ENCODE measurements at regions not wholly inside any gene's neighbourhood (a gene's known extent, or its start where the extent isn't known, plus 50 kb on each side); places are given as distances from the start of the nearest gene placed in this dataset.

DNA sequence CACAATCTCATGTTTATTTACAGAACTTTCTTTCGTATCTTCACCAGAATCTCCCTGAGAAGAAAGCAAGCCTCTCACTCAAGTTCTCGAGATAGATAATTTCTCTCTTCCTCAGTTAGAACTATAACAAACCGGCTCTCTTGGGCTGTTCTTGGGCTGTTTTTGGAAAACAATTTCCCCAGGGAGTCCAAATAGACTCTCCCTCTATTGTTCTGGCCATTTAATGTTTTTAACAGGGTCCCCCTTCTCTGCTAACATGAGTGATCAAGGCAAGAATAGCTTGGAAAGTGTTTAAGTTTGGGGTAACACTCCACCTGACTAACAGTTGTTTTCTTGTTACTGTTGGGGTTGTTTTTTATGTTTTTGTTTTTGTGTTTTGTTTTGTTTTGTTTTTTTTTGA lies 64.8 kb upstream of the UCN3 start:
- H3K4me1 ChIP-seq, result no peaks in the 10 kb centered on the region
- H3K27me3 ChIP-seq, result no peaks in the 10 kb centered on the region
- TF ChIP-seq, protein P1, sequence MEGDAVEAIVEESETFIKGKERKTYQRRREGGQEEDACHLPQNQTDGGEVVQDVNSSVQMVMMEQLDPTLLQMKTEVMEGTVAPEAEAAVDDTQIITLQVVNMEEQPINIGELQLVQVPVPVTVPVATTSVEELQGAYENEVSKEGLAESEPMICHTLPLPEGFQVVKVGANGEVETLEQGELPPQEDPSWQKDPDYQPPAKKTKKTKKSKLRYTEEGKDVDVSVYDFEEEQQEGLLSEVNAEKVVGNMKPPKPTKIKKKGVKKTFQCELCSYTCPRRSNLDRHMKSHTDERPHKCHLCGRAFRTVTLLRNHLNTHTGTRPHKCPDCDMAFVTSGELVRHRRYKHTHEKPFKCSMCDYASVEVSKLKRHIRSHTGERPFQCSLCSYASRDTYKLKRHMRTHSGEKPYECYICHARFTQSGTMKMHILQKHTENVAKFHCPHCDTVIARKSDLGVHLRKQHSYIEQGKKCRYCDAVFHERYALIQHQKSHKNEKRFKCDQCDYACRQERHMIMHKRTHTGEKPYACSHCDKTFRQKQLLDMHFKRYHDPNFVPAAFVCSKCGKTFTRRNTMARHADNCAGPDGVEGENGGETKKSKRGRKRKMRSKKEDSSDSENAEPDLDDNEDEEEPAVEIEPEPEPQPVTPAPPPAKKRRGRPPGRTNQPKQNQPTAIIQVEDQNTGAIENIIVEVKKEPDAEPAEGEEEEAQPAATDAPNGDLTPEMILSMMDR (IDR thresholded peaks at IDR 0.05), result no peak
- H3K4me3 ChIP-seq, result no peak overlapping the region
- H3K36me3 ChIP-seq, result no peaks in the 10 kb centered on the region
- H3K27ac ChIP-seq, result no peak overlapping the region
- H3K9me3 ChIP-seq, result peaks cover 5% of the 10 kb centered on the region
- DNase-seq (no peak), ATAC-seq (no peak)
- intact Hi-C loops (cut with DNase I), result no loop called here

GRCh38 chr10:5303504-5303903 lies 61.3 kb upstream of the UCN3 start:
- Histone ChIP-seq H3K27me3 (no peaks in the 10 kb centered on the region), H3K27ac (no peak overlapping the region), H3K9me3 (peaks cover 5% of the 10 kb centered on the region), H3K4me1 (no peaks in the 10 kb centered on the region), H3K36me3 (no peaks in the 10 kb centered on the region), H3K4me3 (no peak overlapping the region)
- intact Hi-C loops (cut with DNase I), result no loop called here
- TF ChIP-seq, protein P1 (IDR thresholded peaks at IDR 0.05), result no peak
- DNase-seq (no peak), ATAC-seq (no peak)

GRCh38 chr10:5305374-5305773 lies 59.4 kb upstream of the UCN3 start:
- no peak for DNase-seq
- no peaks in the 10 kb centered on the region for H3K36me3 ChIP-seq
- no peaks in the 10 kb centered on the region for H3K4me1 ChIP-seq
- ATAC-seq, result peak; percentile 45
- H3K27me3 ChIP-seq, result no peaks in the 10 kb centered on the region
- H3K9me3 ChIP-seq, result peaks cover 5% of the 10 kb centered on the region
- TF ChIP-seq, protein P1 (IDR thresholded peaks at IDR 0.05), result no peak
- intact Hi-C loops (cut with DNase I), result no loop called here
- H3K27ac ChIP-seq, result no peak overlapping the region
- no peak overlapping the region for H3K4me3 ChIP-seq

GRCh38 chr10:5310914-5311313 lies 53.9 kb upstream of the UCN3 start:
- ATAC-seq, result no peak
- TF ChIP-seq, protein P1 (IDR thresholded peaks at IDR 0.05), result no peak

DNA sequence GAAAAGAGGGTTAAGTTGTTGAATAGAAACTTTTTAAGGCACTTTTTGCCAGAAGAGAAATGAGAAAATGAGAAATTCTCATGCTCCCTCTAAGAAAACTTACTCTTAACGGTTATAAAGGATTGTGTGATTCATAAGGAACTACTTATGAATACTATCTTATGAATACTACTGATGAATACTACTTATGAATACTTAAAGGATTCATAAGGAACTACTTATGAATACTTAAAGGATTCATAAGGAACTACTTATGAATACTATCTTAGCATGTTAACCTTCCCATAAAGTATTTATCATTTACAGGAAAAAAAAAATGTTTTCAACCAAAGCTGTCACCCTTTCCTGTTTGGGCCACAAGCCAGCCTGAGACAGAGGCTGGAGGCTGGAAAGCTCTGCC lies 53.1 kb upstream of the UCN3 start:
- intact Hi-C loops (cut with DNase I), result no loop called here
- no peak overlapping the region for H3K4me3 ChIP-seq

More at GRCh38 chr10:5310914-5311313, 53.9 kb upstream of the UCN3 start:
- Histone ChIP-seq H3K27me3 (no peaks in the 10 kb centered on the region), H3K9me3 (no peaks in the 10 kb centered on the region), H3K4me3 (no peak overlapping the region), H3K4me1 (no peaks in the 10 kb centered on the region), H3K27ac (no peak overlapping the region), H3K36me3 (no peaks in the 10 kb centered on the region)
- DNase-seq, result no peak
- intact Hi-C loops (cut with DNase I), result no loop called here

More for the DNA sequence above, 53.1 kb upstream of the UCN3 start:
- Histone ChIP-seq H3K27me3 (no peaks in the 10 kb centered on the region), H3K4me1 (no peaks in the 10 kb centered on the region), H3K36me3 (no peaks in the 10 kb centered on the region), H3K27ac (no peak overlapping the region), H3K9me3 (no peaks in the 10 kb centered on the region)
- TF ChIP-seq, protein P1 (IDR thresholded peaks at IDR 0.05), result no peak
- DNase-seq (no peak), ATAC-seq (no peak)
